Lower leg skin (tissue), 3 donors: ENCODE measurements at regions not wholly inside any gene's neighbourhood (a gene's known extent, or its start where the extent isn't known, plus 50 kb on each side); places are given as distances from the start of the nearest gene placed in this dataset.

ENCODE experiments used
- CTCF ChIP-seq, 3 donors: fragments of 450-650 bp; IDR thresholded peaks; one replicate each; pipeline ENCODE4 v1.5.1; 2016; ENCODE audit warnings: antibody characterized with exemption in 3 of 3, mild to moderate bottlenecking in 3 of 3, moderate library complexity in 2 of 3
- POLR2A ChIP-seq, 2 donors: fragments of 450-650 bp; IDR thresholded peaks; one replicate each; pipeline ENCODE4 v1.6.1; 2016 to 2017; ENCODE audit warnings: antibody characterized with exemption in 2 of 2, mild to moderate bottlenecking in 1 of 2, moderate library complexity in 1 of 2

- TF ChIP-seq CTCF (IDR thresholded peaks at IDR 0.05) (no peak), POLR2A (IDR thresholded peaks at IDR 0.05) (no peak)
Measured at GRCh38 chr18:8952174-8952573, 150.3 kb upstream of the NDUFV2 start.
